HG02938 (cell line): ENCODE measurements at regions not wholly inside any gene's neighbourhood (a gene's known extent, or its start where the extent isn't known, plus 50 kb on each side); places are given as distances from the start of the nearest gene placed in this dataset.

ENCODE experiments used
- ATAC-seq: cut with Tn5 transposase; IDR thresholded peaks from one replicate; pipeline ENCODE4 v1.9.1; 2021; ENCODE audit warnings: mild to moderate bottlenecking, moderate library complexity; ENCODE audit not compliant: unreplicated experiment

GRCh38 chr9:86893811-86894490 lies 53.4 kb downstream of the GAS1 start:
- no peak for ATAC-seq

GRCh38 chr9:86892576-86892975 lies 54.7 kb downstream of the GAS1 start:
- no peak for ATAC-seq

DNA sequence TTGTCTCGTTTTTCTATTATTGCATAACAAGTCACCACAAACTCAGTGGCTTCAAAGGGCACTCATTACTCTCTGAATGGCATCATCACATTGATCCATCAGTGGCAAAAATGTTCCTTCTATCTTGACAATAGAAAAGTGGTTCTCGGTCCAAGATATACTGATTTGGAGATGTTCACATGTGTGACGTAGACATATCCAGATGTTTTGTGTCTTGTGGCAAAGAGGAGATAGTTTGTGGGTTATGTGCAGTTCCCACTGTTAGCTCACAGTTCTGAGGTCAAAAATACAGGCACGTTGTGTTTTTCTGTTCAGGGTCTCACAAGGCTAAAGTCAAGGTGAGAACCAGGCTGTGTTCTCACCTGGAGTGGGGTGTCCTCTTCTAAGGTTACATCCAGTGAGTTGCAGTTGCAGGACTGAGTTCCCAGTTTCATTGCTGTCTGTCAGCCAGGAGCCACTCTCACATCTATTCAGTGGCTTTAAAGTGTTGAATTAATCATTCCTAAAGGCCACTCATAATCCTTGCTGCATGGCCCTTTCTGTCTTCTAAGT lies 55.3 kb downstream of the GAS1 start:
- no peak for ATAC-seq

- no peak for ATAC-seq
Measured at GRCh38 chr9:86891091-86891490, 56.2 kb downstream of the GAS1 start.

GRCh38 chr9:86885232-86885631 lies 62.1 kb downstream of the GAS1 start:
- ATAC-seq, result no peak

DNA sequence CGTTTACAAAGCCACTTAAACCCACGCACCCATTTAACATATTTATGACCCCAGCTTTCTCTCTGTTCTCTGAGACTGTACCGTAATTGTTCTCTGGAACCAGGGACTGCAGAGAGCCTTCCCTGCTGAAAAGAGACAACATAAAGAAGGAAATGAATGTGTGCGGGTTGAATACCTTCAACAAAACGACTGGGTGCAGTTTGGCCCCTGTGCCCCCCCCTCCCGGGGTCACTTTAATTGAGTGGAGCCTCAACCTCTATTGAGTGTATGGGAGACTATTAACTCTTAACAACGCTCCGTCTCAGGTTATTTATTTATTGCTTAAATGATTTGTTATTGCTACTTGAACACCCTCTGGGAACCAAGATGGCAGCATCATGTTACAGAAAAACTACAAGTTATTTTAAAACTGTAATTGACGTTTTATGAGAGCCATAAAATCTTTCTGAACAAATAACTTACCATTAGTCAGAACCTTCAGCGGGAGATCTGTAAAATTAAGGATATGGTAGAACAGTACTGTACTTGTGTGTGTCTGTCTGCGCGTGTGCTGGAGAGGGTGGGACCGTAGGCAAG lies 70.6 kb downstream of the GAS1 start:
- ATAC-seq, result no peak

- no peak for ATAC-seq
Measured at GRCh38 chr9:86868616-86869015, 78.7 kb downstream of the GAS1 start.

DNA sequence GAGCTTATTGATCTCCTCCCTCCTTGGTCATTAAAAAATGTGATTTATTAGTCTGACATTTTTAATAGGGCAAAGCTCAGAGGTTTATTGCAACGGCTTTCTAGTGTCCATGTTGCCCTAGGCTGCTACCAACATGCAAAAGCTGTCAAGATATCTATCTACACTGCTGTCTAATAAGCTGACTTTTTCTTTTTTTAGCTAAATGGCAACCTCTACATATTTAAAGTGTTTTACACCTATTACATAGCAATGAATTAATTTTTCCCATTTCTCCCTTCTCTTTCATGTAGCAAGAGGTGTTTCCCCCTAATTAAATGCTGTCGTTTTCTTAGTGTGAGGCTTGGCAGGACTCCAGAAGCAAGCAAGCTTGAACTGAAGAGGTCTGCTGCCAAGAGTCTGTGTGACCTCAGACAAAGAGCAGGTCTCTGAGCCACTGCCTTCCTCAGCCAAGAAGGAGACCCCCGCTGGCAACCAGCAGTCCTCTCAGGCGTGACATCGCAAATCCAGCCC lies 79.4 kb downstream of the GAS1 start:
- ATAC-seq, result no peak

- ATAC-seq, result no peak
Measured at GRCh38 chr9:86865952-86866351, 81.4 kb downstream of the GAS1 start.

- no peak for ATAC-seq
Measured at GRCh38 chr9:86860006-86860405, 87.3 kb downstream of the GAS1 start.

DNA sequence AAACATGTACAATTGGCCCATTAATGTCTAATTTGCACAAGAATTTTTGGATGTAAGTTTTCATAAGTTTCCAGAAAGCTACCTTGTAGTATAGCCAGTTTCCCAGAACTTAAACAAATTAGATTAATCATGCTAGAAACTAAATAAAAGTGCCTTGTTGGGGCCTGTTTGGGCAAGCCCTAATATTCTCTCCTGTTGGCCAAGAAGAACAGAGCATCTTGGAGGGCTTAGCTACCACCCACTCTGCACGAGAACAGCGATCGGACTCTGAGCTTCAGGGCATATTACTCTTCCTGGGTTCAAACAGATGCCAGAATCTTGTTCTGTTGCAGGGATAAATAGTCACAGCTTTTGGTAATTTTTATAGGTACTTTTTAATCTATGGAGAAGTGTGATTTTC lies 88.2 kb downstream of the GAS1 start:
- no peak for ATAC-seq

DNA sequence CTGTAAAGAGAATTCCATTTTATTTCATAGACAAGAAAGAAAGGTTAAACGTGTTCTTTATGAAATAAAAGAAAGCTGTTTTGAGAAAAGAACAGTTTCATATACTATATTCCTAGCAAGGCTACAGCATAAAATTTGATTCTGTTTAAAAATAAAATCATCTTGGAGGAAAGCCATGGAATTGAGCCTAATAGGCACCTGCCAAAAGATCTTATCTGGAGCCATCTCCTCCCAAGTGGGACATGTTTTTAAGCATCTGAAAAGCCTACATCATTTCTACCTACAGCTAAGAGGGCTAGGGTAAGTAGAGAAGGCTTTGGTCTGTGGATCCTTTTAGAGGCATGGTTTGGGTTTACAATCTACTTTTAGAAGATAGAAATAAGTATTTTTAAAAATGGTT lies 89.3 kb downstream of the GAS1 start:
- no peak for ATAC-seq

DNA sequence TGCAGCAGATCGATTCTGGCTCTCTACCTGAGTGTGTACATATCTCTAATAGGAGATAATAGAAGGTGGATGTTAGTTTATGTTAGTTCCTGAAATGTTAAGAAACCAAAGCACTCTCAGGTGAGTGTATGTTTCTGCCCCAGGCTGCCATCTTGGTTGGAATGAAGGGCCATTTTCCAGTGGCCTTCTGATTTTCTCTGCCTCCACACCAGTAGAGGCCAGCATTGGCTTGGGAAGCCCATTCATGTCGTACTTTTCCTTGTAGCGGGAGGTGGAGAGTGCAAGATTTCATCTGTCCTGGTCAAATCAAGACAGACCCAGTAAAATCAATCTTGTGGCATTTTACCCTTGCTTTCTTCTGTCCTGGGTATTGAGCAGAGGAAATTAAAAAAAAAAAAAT lies 91.0 kb downstream of the GAS1 start:
- no peak for ATAC-seq

DNA sequence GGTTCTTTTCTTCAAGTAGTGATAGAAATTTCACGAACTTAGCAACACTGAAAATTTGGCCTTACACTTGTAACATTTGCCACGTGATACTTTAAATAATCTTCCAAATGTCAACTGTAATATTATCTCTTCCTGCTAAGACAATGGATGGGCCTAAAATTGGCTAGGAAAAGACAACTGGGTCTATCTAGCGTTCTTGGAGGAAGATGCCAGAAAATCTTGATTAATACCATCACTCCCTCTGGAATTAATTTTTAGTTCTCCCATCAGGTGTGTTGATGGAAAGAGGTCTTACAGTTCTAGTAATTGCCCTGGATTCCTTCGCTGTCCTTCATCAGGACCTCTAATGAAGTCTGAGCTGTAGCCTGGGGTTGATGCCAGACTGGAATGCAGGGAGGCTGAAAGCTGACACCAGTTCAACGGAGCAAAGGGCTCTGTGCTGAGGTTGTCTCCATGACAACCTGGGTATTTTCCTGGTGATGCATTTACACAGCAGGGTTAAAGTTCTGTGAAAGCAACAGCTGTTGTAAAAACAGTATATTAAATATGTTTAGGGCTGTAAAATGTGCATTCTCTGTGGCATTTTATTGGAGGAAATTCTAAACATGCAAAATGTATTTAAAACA lies 92.3 kb downstream of the GAS1 start:
- ATAC-seq, result no peak

DNA sequence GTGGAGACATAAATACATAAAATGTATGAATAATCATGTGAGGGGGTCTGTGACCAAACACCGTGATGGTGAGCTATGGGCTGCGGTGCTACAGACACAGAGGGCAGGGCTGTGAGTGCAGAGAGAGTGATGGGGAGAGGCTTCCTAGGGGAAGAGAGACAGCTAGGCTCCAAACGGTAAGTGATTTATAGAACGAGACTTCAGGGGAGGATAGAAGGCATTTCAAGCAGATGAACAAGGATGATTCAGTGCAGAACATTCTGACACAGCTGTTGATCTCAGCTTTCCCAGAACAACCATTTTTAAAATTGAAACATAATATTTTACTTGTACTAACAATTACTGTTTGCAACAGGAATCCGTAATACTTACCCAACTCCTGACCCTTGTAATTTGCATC lies 100.7 kb downstream of the GAS1 start:
- no peak for ATAC-seq

GRCh38 chr9:86843206-86843605 lies 104.1 kb downstream of the GAS1 start:
- no peak for ATAC-seq

GRCh38 chr9:86842573-86842972 lies 104.7 kb downstream of the GAS1 start:
- no peak for ATAC-seq

DNA sequence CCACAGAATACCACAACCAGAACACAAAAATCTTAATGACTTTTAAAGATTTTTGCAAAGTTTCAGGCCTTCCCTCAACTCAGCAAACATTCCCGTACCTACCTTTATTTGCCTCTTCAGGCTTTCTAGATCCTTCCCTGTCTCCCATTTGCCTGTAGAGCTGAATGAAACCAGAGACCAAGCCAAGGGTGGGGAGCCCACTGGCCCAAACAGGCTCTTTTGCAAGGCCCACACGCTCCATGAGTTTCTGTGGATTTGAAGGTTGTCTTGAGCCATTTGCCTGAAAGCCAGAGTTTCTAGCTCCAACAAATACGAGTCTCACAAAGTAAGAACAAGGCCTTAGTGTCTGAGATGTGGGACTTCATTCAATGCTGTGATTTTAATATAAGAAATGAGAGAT lies 107.8 kb downstream of the GAS1 start:
- no peak for ATAC-seq

DNA sequence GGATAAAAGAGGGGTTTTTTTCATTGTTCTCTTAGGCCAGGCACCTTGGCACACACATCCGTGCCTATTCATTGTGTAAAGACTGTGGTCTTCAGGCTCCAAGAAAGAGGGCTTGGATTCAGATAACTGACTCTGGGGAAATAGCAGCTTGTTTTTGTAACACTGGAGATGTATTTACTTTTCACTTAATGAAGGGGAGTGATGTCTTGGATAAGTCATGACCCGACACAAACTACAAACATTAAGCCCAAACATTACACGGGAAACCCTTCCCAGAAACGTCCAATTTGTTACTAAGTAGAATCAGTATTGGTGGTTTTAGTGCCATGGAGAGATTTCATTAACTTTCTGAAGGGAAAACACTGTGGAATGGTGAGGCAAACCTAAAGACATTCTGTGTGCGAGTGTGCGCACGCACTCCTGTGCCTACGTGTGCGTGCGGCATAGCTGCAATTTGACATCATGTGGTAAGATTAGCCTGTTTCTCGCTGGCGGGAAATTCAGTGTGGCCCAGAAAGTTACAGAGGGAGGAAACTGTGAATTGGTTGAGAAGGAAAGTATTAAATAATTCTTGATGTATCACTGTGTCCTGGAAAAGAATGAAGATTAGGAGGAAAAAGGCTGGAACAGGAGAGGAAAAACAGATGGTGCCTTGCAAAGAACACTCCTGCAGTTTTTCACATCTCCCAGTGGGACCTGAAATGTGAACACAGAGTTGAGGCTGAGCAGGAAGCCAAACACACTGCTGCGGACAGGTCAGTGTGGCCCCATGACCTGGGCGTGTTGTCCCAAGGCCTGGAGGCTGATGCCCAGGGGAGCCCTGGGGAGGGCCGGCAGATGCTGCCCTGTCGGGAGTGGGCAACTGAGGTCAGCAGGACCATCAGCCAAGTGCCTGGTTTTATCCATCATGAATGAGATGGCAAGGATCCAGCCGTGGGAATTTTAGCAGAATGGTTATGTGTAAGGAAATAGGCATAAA lies 108.5 kb downstream of the GAS1 start:
- no peak for ATAC-seq

DNA sequence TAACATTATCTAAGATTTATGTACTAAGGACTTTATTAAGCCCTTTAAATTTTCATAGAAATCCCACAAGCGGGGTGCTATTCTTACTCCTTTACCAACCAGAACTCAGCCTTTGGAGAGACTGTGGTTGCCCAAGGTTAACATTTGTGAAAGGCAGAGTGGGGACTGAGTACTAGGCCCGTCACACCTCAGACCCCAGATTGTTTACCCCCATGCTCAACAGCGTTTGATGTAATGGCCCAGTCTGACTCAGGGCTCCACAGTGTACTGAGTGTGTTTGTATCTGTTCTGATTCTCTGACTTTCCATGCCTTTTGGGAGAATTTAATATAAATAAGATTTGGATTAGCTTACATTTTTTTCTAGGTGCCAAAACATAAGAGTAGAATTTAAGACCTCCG lies 110.0 kb downstream of the GAS1 start:
- ATAC-seq, result no peak

DNA sequence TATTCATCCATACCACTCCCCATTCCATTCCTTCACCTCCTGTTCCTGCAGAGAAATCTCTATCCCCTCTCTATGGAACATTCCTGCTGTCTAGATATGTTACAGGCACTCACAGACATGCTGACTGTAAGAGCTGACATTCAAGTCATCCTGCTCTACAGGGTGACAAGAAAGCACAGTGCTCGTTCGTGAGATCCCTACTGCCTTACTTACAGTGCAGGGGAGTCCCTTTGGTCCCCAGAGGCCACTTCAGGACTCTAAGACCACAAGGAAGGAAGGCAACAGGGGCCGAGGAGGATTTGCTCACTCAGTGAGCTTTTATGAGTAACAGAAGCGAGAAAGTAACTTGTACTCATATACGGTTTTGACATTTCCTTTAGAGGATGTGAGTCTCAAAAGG lies 110.5 kb downstream of the GAS1 start:
- peak; percentile 90 for ATAC-seq
